HG03439 (cell line): ENCODE measurements at regions not wholly inside any gene's neighbourhood (a gene's known extent, or its start where the extent isn't known, plus 50 kb on each side); places are given as distances from the start of the nearest gene placed in this dataset.
A peak's percentile ranks its signal among the peaks of the same experiment; 100 is the strongest.

Source experiments
- ATAC-seq: cut with Tn5 transposase; IDR thresholded peaks from one replicate; pipeline ENCODE4 v1.9.1; 2021; ENCODE audit warnings: mild to moderate bottlenecking, moderate library complexity; ENCODE audit not compliant: unreplicated experiment

- peak; percentile 88 for ATAC-seq
These were observed 148.1 kb upstream of the CELF2 start for GRCh38 chr10:10869592-10869991.

DNA sequence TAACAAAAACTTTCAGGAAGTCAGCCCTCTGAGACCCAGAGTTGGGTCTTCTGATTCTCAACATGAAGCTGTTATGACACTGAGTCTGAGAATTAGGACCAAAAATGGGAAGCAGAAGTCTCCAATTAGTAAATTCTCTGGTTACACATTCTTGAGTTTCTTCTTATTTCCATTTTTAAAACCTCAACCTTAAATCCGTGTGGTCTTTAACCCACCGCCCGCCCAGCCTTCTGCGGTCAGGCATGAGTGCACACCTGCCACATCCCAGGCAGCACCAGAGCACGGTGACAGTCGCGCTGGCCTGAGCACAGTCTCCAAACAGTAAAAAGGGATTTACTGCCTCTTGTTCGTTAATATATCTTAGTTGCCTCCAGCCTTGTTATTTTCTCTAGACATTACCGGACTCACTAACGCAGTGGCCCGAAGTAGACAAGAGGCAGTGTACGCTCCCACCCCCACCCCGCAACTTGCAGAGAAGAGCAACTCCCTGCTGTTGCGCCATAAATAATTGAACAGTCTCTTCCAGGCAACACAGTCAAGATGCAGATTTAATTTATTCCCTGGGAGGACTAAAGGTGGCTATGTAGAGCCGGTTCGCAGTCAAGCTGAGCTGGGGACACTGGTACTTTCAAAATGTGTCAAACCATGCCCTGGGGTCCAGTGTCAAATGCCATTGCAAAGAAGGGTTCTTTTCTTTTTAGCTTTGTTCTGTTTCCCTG, 147.0 kb upstream of the CELF2 start:
- no peak for ATAC-seq

GRCh38 chr10:10871352-10871751, 146.3 kb upstream of the CELF2 start:
- ATAC-seq: no peak

- ATAC-seq: no peak
These were observed 145.5 kb upstream of the CELF2 start for GRCh38 chr10:10872035-10872673.

- ATAC-seq: no peak
These were observed 144.9 kb upstream of the CELF2 start for GRCh38 chr10:10872764-10873163.

DNA sequence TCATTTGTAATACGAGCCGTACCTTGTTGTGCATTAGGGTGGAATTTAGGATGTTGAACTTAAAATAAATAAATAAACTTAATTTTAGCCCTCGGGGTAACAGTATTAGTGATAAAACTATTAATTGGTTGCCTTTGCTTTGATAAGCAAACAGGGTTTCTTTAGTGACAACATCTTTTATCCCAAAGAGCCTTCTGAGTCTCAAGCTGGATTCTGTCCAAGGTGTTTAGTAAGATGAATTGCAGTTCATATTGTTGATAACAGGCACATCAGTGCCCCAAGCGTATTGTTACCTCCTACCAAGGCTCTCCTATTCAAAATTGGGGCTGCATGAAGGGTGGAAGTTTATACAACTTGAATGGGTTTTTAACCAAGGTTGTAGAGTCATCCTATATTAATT, 144.4 kb upstream of the CELF2 start:
- no peak for ATAC-seq

- ATAC-seq: no peak
These were observed 143.8 kb upstream of the CELF2 start for GRCh38 chr10:10873915-10874314.

DNA sequence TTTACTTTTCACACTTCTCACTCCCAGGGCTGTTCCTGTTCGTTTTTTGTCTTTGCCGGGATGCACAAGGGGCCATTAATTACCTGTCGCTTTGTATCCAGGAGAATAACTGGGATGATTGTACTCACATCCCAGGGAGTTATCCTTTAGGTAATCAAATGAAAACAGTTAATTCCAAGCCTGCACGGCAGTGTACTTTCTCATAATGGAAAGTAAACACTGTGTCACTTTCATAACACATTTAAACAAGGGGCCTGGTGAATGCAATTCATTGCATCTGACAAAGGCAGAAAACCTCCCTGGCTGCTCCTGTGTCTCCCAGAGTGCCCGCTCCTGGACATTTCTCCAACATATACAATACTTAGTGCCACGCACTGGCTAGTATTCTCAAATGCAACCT, 138.7 kb upstream of the CELF2 start:
- ATAC-seq: no peak

GRCh38 chr10:10881117-10881813, 136.4 kb upstream of the CELF2 start:
- no peak for ATAC-seq

GRCh38 chr10:10883737-10884136, 133.9 kb upstream of the CELF2 start:
- ATAC-seq: no peak

- no peak for ATAC-seq
These were observed 130.7 kb upstream of the CELF2 start for GRCh38 chr10:10886861-10887531.

- no peak for ATAC-seq
These were observed 126.3 kb upstream of the CELF2 start for GRCh38 chr10:10891124-10892082.

DNA sequence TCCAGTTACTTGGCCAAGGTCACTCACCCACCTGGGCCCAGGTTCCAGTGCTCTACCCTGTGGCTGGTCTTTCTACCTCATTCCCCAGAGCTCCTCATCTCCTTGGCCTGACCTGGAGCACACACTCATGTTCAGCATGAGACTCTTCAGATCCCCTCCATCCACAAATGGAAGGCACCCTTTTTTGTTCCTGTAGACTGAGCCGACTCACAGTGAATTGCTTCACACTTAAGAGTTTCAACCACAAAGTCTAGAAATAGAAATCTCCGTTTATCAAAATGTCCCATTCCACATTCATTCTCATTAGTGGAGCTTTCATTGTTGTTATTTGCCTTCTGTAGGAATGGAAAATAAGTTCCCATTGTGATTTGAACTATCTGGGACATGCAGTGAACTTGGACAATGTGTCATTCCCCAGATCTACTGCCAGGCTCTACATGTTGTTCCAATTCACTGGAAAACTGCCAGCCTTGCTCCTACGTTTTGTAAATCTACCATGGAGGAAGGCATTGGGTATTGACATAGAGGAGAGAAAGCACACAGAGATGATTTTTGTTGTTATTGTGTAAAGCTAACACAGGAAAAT, 125.3 kb upstream of the CELF2 start:
- ATAC-seq: no peak

DNA sequence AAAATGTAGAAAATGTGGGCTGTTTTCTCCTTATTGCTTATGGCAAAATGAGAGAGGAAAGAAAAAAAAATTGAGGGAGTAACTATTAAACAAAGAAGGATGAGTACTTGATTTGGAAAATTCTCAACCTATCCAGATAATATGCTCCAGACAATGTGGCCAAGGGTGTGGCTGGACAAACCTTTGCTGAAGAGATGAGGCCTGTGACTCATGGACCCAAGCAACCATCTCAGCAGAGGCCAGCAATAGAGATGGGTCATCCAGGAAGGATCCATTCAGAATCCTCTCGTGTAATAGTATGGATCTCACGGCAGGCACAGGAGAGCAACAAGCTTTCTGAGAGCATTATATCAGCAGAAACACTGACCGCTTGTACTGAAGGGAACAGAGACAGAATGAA, 120.3 kb upstream of the CELF2 start:
- ATAC-seq: no peak

DNA sequence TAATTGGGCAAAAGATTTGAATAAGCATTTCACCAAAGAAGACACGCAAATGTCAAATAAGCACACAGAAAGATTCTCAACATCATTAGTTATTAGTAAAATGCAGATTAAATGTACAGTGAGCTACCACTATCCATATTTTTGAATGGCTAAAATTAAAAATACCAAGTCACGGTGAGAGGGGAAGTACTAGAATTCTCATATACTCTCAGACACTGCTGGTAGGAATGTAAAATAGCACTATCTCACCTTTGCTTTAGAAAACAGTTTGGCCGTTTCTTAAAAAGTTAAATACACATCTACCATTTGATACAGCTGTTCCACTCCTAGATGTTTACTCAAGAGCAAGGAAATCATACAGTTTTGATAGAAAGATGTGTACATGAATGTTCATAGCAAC, 115.8 kb upstream of the CELF2 start:
- no peak for ATAC-seq

GRCh38 chr10:10902951-10903350, 114.7 kb upstream of the CELF2 start:
- ATAC-seq: no peak

DNA sequence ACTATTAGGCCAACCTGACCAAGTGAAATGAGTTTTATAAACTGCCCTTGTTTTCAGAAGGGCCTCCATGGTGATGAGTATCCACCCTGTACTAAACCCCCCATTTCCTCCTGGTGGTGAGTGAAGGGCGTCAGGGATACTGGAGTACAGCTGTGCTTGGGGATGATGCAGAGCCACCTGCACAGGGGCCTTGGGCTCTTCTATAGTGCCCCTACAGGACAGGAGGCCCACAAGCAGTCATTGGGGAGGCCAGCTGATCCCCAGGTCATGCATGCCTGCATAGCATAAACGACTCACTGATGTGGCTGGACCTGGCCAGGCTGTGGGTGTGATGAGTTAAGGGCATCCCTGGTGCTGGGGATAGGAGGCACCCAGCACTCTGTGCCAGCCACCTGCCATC, 114.1 kb upstream of the CELF2 start:
- no peak for ATAC-seq

- no peak for ATAC-seq
These were observed 107.0 kb upstream of the CELF2 start for GRCh38 chr10:10910634-10911033.

- no peak for ATAC-seq
These were observed 106.6 kb upstream of the CELF2 start for GRCh38 chr10:10911035-10911434.

- no peak for ATAC-seq
These were observed 106.2 kb upstream of the CELF2 start for GRCh38 chr10:10911471-10911921.
